Hypothalamus (tissue), 51 donors: ENCODE measurements at regions not wholly inside any gene's neighbourhood (a gene's known extent, or its start where the extent isn't known, plus 50 kb on each side); places are given as distances from the start of the nearest gene placed in this dataset.
"Not testable (repeated sequence)": the region's sequence is repeated elsewhere in the genome, so short reads cannot be mapped to it uniquely, and the experiment has no call there.

Experiments
- DNase-seq, 51 donors: peaks; one replicate each; lab custom pipeline; 2025; lab: John Stamatoyannopoulos, UW

- no peak for DNase-seq
These were observed 74.5 kb upstream of the MARCKS start for GRCh38 chr6:113782636-113783035.

- no peak for DNase-seq
These were observed 71.0 kb upstream of the MARCKS start for GRCh38 chr6:113786168-113786567.

- DNase-seq: no peak
These were observed 68.6 kb upstream of the MARCKS start for GRCh38 chr6:113788586-113788985.

GRCh38 chr6:113791225-113791624, 65.9 kb upstream of the MARCKS start:
- DNase-seq: not testable (repeated sequence)

GRCh38 chr6:113795371-113795770, 61.8 kb upstream of the MARCKS start:
- not testable (repeated sequence) for DNase-seq

- DNase-seq: no peak
These were observed 61.1 kb upstream of the MARCKS start for GRCh38 chr6:113796038-113796437.

GRCh38 chr6:113802779-113803178, 54.4 kb upstream of the MARCKS start:
- DNase-seq: no peak

- no peak for DNase-seq
These were observed 51.9 kb upstream of the MARCKS start for GRCh38 chr6:113805173-113805790.

- no peak for DNase-seq
These were observed 51.2 kb upstream of the MARCKS start for GRCh38 chr6:113805811-113806495.
